ENCODE measurements at regions not wholly inside any gene's neighbourhood (a gene's known extent, or its start where the extent isn't known, plus 50 kb on each side); places are given as distances from the start of the nearest gene placed in this dataset.

DNA sequence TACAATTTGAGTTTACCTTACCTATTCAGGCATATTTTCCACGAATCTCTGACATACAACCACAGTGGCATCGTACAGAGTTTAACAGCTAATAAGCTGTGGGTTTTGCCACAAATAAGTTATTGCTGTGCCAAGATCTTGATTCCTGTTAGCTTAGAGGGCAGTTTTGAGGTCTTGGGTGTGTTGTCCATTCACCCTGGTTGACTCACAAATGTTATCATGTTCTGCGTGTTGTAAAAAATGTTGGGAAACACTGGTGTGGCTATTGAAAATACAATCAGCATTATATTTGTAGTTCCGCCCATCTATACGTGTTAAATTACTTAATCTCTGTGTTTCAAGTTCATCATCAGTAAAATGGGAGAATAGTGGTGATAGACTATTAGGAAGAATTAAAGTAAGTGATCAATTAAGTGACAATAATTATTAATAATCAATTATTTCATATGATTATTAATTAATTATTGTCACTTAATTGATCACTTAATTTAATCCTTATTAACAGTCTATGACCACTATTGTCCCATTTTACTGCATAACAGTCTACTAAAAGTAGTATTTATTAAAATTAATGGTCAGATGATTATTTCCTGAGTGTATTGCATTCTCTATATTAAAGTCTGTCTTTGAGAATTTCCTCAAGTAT is 96.3 kb downstream of the TMA16 start:
- TF ChIP-seq YY1 (IDR thresholded peaks at IDR 0.05; ENCODE audit: insufficient read depth, insufficient read length) (no peak), ZNF274 (IDR thresholded peaks at IDR 0.05; ENCODE audit: low read depth, low read length) (no peak), SUZ12 (IDR thresholded peaks at IDR 0.05; ENCODE audit: extremely low read depth, insufficient read depth, insufficient read length) (no peak)

Measured in NT2/D1 (cell line).